ENCODE measurements at regions not wholly inside any gene's neighbourhood (a gene's known extent, or its start where the extent isn't known, plus 50 kb on each side); places are given as distances from the start of the nearest gene placed in this dataset.

DNA sequence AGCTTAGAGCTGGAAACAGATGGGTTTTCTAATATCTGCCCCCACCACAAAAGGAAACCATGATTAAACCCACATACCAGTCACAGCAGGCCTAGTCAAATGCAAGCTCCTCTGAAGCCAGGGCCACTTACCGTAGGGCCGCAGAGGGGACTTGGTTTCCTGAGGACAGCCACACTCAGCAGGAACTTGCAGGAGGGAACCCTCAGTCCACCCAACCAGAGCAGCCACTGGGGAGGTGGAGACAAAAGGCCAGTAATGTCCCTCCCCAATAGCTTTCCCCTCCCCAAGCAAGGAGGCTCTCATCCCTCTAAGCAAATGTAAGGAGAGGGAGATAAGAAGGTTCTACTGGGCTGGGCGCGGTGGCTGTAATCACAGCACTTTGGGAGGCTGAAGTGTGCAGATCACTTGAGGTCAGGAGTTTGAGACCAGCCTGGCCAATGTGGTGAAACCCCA, 384.4 kb upstream of the JARID2 start:
- intact Hi-C loops (cut with DNase I): no loop called here
- Histone ChIP-seq H3K4me1 (peaks cover 0 to 21% (median 15%) of the 10 kb centered on the region in 4 donors), H3K36me3 (no peaks in the 10 kb centered on the region), H3K27me3 (no peaks in the 10 kb centered on the region), H3K27ac (no peak overlapping the region), H3K4me3 (no peak overlapping the region), H3K9me3 (no peaks in the 10 kb centered on the region)
- 76 to 91% methylated on average over 4 of the region's 4 CpGs for WGBS, 2 donors
- TF ChIP-seq, protein P1, sequence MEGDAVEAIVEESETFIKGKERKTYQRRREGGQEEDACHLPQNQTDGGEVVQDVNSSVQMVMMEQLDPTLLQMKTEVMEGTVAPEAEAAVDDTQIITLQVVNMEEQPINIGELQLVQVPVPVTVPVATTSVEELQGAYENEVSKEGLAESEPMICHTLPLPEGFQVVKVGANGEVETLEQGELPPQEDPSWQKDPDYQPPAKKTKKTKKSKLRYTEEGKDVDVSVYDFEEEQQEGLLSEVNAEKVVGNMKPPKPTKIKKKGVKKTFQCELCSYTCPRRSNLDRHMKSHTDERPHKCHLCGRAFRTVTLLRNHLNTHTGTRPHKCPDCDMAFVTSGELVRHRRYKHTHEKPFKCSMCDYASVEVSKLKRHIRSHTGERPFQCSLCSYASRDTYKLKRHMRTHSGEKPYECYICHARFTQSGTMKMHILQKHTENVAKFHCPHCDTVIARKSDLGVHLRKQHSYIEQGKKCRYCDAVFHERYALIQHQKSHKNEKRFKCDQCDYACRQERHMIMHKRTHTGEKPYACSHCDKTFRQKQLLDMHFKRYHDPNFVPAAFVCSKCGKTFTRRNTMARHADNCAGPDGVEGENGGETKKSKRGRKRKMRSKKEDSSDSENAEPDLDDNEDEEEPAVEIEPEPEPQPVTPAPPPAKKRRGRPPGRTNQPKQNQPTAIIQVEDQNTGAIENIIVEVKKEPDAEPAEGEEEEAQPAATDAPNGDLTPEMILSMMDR (IDR thresholded peaks at IDR 0.05): no peak
- TF ChIP-seq POLR2AphosphoS5 (IDR thresholded peaks at IDR 0.05) (no peak), POLR2A (IDR thresholded peaks at IDR 0.05) (no peak), EP300 (IDR thresholded peaks at IDR 0.05) (no peak)
- DNase-seq: no peak

DNA sequence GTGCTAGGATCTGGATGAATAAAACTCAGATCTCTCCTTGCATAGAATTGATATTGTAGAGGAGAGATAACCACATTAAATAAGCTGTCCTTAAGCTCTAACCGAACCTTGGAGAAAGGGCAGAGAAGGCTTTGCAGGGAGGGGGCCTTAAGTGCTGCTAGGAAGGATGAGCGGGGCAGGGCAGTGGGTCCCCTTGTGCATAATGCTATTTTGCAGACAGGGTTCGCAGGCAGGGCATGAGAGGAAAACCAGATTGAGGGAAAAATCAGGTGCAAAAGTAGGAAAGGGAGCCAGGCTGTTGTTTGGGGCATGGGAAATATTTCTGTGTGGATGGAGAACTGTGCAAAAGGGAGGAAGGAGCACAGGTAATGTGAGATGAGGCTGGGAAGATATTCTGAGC, 383.0 kb upstream of the JARID2 start:
- Histone ChIP-seq H3K36me3 (no peaks in the 10 kb centered on the region), H3K4me3 (no peak overlapping the region), H3K9me3 (no peaks in the 10 kb centered on the region), H3K27ac (no peak overlapping the region), H3K27me3 (no peaks in the 10 kb centered on the region), H3K4me1 (peaks cover 0 to 21% (median 15%) of the 10 kb centered on the region in 4 donors)
- WGBS, 2 donors: 95% methylated on average over 3 of the region's 3 CpGs
- intact Hi-C loops (cut with DNase I): no loop called here
- no peak for TF ChIP-seq POLR2A (IDR thresholded peaks at IDR 0.05)
- TF ChIP-seq, protein P1 (IDR thresholded peaks at IDR 0.05): no peak
- no peak for TF ChIP-seq EP300 (IDR thresholded peaks at IDR 0.05)
- TF ChIP-seq POLR2AphosphoS5 (IDR thresholded peaks at IDR 0.05): no peak
- DNase-seq: no peak

DNA sequence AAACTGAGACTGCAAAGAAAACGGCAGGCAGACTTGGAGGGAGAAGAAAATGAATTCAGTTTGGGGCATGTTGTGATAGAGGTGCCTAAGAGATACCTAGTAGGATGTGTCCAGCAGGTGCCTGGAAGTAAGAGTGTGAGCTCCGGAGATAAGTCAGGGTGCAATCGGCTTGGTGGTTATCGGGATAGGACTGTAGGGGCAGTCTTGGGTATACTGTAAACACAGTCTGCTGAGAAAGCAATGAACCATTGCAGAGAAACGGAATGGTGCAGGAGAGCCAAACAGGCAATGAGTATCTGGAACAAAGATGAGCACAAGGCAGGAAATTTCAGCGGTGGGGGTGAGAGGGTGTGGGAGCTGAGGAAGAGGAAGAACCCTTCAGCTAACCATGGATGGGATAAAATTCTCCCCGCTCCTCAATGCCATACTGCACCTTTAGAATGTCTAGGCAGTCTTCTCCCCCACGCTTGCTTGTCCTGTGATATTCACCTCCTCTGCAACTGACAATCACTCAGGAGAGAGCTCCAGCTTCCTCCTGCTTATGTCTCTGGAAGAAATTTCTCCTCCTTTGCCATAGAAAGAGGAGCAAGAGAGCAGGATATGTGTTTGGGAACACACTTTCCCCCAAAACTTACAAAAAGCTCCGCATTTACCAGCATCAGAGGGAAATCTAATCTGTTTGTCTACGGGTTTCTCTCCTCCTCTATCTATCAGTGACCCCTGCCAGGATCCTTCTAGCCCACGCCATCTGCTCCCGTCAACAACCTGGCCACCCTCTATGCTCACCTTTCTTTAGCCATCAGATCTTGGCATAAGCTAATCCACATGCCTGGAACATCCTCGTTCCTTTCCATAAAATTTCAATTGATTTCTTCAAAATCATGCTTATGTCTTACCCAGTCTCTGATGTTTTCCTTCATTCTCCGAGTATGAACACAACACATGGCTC, 381.7 kb upstream of the JARID2 start:
- WGBS, 2 donors: 82 to 87% methylated on average over 14 of the region's 14 CpGs
- no peak overlapping the region for H3K27ac ChIP-seq
- intact Hi-C loops (cut with DNase I): no loop called here
- H3K4me1 ChIP-seq: peaks cover 0 to 21% (median 15%) of the 10 kb centered on the region in 4 donors
- no peaks in the 10 kb centered on the region for H3K36me3 ChIP-seq
- DNase-seq: no peak
- no peaks in the 10 kb centered on the region for H3K27me3 ChIP-seq
- no peaks in the 10 kb centered on the region for H3K9me3 ChIP-seq
- TF ChIP-seq EP300 (IDR thresholded peaks at IDR 0.05) (no peak), POLR2A (IDR thresholded peaks at IDR 0.05) (no peak), POLR2AphosphoS5 (IDR thresholded peaks at IDR 0.05) (no peak)
- TF ChIP-seq, protein P1 (IDR thresholded peaks at IDR 0.05): no peak
- no peak overlapping the region for H3K4me3 ChIP-seq

DNA sequence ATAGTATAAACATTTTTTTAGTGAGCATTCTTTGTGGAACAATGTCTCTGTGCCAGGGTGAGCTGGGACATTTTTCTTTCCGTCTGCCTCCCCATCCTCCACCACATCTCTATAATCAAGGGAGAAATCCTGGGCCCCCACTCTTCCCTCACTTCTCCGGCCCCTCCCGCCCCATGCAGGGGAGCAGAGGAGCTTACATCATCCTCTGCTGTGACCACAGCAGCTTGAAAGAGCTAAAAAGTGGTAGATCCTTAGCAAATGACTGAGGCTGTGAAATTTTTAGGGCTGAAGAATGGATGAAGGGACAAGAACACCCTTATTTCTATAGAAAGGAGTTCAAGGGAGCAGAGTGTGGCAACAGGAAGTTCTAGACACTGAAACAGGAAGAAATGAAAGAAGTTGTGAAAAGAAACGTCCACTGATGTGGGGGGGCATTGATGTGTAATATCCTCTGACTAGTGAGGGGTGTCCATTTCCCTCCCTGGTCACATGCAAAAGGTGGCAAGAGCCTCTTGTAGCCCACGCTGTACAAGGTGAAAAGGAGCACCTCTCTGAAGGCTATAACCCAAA, 380.3 kb upstream of the JARID2 start:
- WGBS, 2 donors: 56 to 81% methylated on average over 5 of the region's 5 CpGs
- Histone ChIP-seq H3K36me3 (no peaks in the 10 kb centered on the region), H3K4me3 (no peak overlapping the region), H3K9me3 (no peaks in the 10 kb centered on the region), H3K27ac (peak overlapping the region in 2 of 4 donors; percentile 1 to 36), H3K4me1 (peaks cover 0 to 21% (median 15%) of the 10 kb centered on the region in 4 donors), H3K27me3 (no peaks in the 10 kb centered on the region)
- DNase-seq: no peak
- TF ChIP-seq, protein P1 (IDR thresholded peaks at IDR 0.05): no peak
- TF ChIP-seq EP300 (IDR thresholded peaks at IDR 0.05) (no peak), POLR2A (IDR thresholded peaks at IDR 0.05) (no peak), POLR2AphosphoS5 (IDR thresholded peaks at IDR 0.05) (no peak)
- intact Hi-C loops (cut with DNase I): no loop called here

Data from sigmoid colon (tissue), 6 donors.